Body of pancreas (tissue), 4 donors: ENCODE measurements at regions not wholly inside any gene's neighbourhood (a gene's known extent, or its start where the extent isn't known, plus 50 kb on each side); places are given as distances from the start of the nearest gene placed in this dataset.

Experiments
- ATAC-seq: fragments of 150-250 bp; one replicate; pipeline ENCODE4 v1.9.1; 2016
- DNase-seq, 4 donors: peaks; one replicate each; pipeline ENCODE4 v3.0.0-alpha.2; 2019
- H3K27ac ChIP-seq, 4 donors: fragments of 200-600 bp; sonication (generic); 1 replicate in 3 of 4; 2 replicates in 1 of 4; pipeline versions ENCODE4 v1.5.1 to v1.6.1; 2016 to 2019; ENCODE audit warnings: mild to moderate bottlenecking in 1 of 4, mixed read lengths in 1 of 4, moderate library complexity in 1 of 4
- H3K27me3 ChIP-seq, 2 donors: fragments of 200-600 bp; sonication (generic); one replicate each; pipeline ENCODE4 v1.6.0; 2016; ENCODE audit warnings: mild to moderate bottlenecking in 1 of 2
- H3K36me3 ChIP-seq, 2 donors: fragments of 200-600 bp; sonication (generic); replicated peaks in 1 of 2; 2 replicates each; pipeline ENCODE4 v1.5.1; 2016; ENCODE audit warnings: low read depth in 2 of 2; ENCODE audit not compliant: insufficient read depth in 1 of 2
- H3K4me1 ChIP-seq: fragments of 200-600 bp; sonication (generic); one replicate; pipeline ENCODE4 v1.6.0; 2016
- H3K4me3 ChIP-seq, 2 donors: fragments of 200-600 bp; sonication (generic); 1 replicate in 1 of 2; 2 replicates in 1 of 2; pipeline ENCODE4 v1.5.1; 2016 to 2019
- H3K9me3 ChIP-seq, 3 donors: fragments of 200-600 bp; sonication (generic); 1 replicate in 2 of 3; 2 replicates in 1 of 3; pipeline ENCODE4 v1.5.1; 2016
- CTCF ChIP-seq, 7 experiments: fragments of 450-650 bp in 4 of 7; fragments of 200-600 bp in 3 of 7; sonication (generic) in 3 of 7; IDR thresholded peaks; one replicate each; pipeline ENCODE4 v1.5.1; 2016 to 2019; ENCODE audit warnings: antibody characterized with exemption in 7 of 7
- POLR2A ChIP-seq, 3 donors: fragments of 450-650 bp; IDR thresholded peaks; one replicate each; pipeline ENCODE4 v1.6.1; 2016; ENCODE audit warnings: antibody characterized with exemption in 3 of 3, mild to moderate bottlenecking in 2 of 3
- WGBS, 2 donors: methylation state at CpG; one replicate each; pipeline ENCODE4 v1.1.5; 2017; 5-methylcytosine and 5-hydroxymethylcytosine counted together
- intact Hi-C: fragments of 100-400 bp; cut with DNase I; formaldehyde crosslinking; loops from one replicate; pipeline ENCODE4 v1.15.1; 2023

DNA sequence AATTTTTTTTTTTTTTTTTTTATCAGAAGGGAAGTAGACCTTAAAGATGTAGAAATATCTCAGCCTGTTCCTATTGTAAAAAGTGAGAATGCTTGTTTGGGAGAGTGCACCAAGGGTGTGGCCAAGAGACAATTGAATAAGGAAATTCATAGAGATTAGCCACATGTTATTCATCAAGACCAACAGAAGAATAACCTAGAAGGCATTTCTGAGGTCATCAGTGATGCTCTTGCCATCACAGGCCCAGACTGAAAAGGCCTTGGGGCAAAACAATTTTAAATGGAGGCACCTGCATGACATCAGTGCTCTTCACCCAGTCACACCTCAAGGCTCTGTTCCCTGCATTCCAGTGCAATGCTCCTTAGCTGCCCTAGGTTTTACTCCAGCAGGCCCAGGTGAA lies 2043.3 kb upstream of the PIK3C3 start:
- no peak for DNase-seq
- Histone ChIP-seq H3K27ac (no peak overlapping the region), H3K27me3 (no peaks in the 10 kb centered on the region), H3K4me1 (peaks cover 3% of the 10 kb centered on the region), H3K4me3 (no peak overlapping the region), H3K9me3 (no peaks in the 10 kb centered on the region), H3K36me3 (no peaks in the 10 kb centered on the region)
- intact Hi-C loops = no loop called here
- ATAC-seq = no peak
- TF ChIP-seq POLR2A (IDR thresholded peaks at IDR 0.05) = no peak

DNA sequence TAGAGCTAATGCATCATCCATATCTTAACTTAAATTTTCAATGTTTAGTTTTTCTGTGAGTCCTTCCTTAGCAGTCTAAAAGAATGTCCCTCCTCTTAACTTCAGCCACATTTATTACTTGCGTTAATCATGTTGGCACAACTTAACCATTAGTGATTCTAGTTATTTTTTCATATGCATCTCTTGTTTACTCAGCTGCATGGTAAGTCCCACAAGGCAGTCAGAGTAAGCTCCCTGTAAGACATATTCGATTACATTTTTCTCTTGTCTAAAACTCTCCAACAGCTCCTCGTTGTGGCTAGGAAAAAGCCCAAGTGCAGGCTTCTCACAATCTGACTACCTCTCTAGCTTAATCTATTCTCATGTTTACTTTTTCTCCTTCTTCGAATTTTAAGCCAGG lies 2045.3 kb upstream of the PIK3C3 start:
- H3K27me3 ChIP-seq = no peaks in the 10 kb centered on the region
- ATAC-seq (no peak), DNase-seq (no peak)
- H3K4me1 ChIP-seq = peaks cover 3% of the 10 kb centered on the region
- no peak overlapping the region for H3K4me3 ChIP-seq
- H3K36me3 ChIP-seq = no peaks in the 10 kb centered on the region
- intact Hi-C loops = no loop called here
- no peak for TF ChIP-seq CTCF (IDR thresholded peaks at IDR 0.05)
- no peak for TF ChIP-seq POLR2A (IDR thresholded peaks at IDR 0.05)
- H3K27ac ChIP-seq = no peak overlapping the region
- WGBS, 2 donors = 9 to 19% methylated on average over 4 of the region's 4 CpGs
- no peaks in the 10 kb centered on the region for H3K9me3 ChIP-seq

DNA sequence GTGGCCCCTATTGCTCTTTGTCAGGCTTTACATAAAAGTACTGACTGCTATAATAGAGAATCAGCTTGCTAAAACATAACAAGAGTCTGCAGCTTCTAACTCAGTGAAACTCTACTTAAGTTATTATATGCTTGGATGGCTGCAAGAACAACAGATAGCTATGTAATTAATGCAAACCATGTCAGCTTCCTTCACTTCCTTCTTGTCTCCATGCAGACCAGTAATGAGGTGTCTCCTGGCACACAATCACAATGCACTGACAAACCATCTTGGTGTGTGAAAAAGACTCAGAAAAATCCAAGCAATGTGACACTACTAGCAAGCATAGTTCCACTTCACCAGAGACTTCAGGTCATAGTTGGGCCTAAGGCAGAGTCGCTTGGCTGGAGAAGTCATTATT lies 2068.9 kb upstream of the PIK3C3 start:
- H3K36me3 ChIP-seq = no peaks in the 10 kb centered on the region
- H3K27ac ChIP-seq = no peak overlapping the region
- H3K4me1 ChIP-seq = no peaks in the 10 kb centered on the region
- 85 to 96% methylated on average over 1 of the region's 1 CpG for WGBS, 2 donors
- H3K4me3 ChIP-seq = no peak overlapping the region
- no peaks in the 10 kb centered on the region for H3K9me3 ChIP-seq
- intact Hi-C loops = no loop called here
- ATAC-seq (no peak), DNase-seq (no peak)
- TF ChIP-seq CTCF (IDR thresholded peaks at IDR 0.05) = no peak
- TF ChIP-seq POLR2A (IDR thresholded peaks at IDR 0.05) = no peak
- H3K27me3 ChIP-seq = no peaks in the 10 kb centered on the region

DNA sequence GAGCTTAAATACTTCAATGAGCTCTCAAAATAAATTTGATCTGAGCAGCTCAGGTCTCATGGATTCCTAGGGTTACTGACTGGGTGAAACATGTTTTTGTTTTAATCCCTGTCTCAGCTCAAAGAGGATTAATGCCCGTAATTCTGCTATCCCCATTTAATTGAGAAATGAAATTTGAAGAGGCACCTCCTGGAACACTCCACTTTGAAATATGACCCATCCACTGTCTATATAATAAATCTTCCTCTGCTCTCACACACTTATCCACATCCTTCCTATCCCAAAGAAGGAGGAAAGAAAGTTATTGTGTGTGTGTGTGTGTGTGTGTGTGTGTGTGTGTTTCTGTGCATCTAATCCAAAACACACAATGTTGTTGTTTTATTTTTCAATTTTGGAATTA lies 2082.4 kb upstream of the PIK3C3 start:
- H3K27ac ChIP-seq = no peak overlapping the region
- no peaks in the 10 kb centered on the region for H3K9me3 ChIP-seq
- no peaks in the 10 kb centered on the region for H3K27me3 ChIP-seq
- H3K36me3 ChIP-seq = no peaks in the 10 kb centered on the region
- TF ChIP-seq POLR2A (IDR thresholded peaks at IDR 0.05) (no peak), CTCF (IDR thresholded peaks at IDR 0.05) (no peak)
- no peak overlapping the region for H3K4me3 ChIP-seq
- intact Hi-C loops = no loop called here
- no peaks in the 10 kb centered on the region for H3K4me1 ChIP-seq
- no peak for DNase-seq
- no peak for ATAC-seq
- WGBS, 2 donors = 42 to 67% methylated on average over 1 of the region's 1 CpG

- 46 to 60% methylated on average over 3 of the region's 3 CpGs for WGBS, 2 donors
- Histone ChIP-seq H3K4me1 (no peaks in the 10 kb centered on the region), H3K4me3 (no peak overlapping the region), H3K27ac (no peak overlapping the region), H3K36me3 (no peaks in the 10 kb centered on the region), H3K9me3 (no peaks in the 10 kb centered on the region), H3K27me3 (no peaks in the 10 kb centered on the region)
- DNase-seq (no peak), ATAC-seq (no peak)
- TF ChIP-seq POLR2A (IDR thresholded peaks at IDR 0.05) (no peak), CTCF (IDR thresholded peaks at IDR 0.05) (no peak)
- intact Hi-C loops = no loop called here
These were observed 2083.1 kb upstream of the PIK3C3 start for GRCh38 chr18:39871961-39872360.
